D721Med (cell line): ENCODE measurements at regions not wholly inside any gene's neighbourhood (a gene's known extent, or its start where the extent isn't known, plus 50 kb on each side); places are given as distances from the start of the nearest gene placed in this dataset.

Source experiments
- DNase-seq: peaks from one replicate; pipeline ENCODE4 v3.0.0; 2011; ENCODE audit warnings: low spot score; ENCODE audit not compliant: insufficient read length
- FAIRE-seq: peaks from 2 replicates; lab custom pipeline; 2011; peaks lifted over from hg19 to GRCh38; lab: Jason Lieb, UNC
- CTCF ChIP-seq: IDR thresholded peaks from 2 replicates; pipeline ENCODE4 v1.5.1; 2012; ENCODE audit warnings: mild to moderate bottlenecking, control low read depth; ENCODE audit not compliant: insufficient read depth; ENCODE audit errors: missing control alignments

- DNase-seq (no peak), FAIRE-seq (no peak)
- no peak for TF ChIP-seq CTCF
Observed at GRCh38 chr1:104787866-104788510, 1038.3 kb downstream of the AMY1C start.

GRCh38 chr1:104791030-104791429 is 1041.3 kb downstream of the AMY1C start:
- FAIRE-seq, result no peak
- DNase-seq, result no peak
- TF ChIP-seq CTCF, result no peak

GRCh38 chr1:104794035-104794434 is 1044.3 kb downstream of the AMY1C start:
- FAIRE-seq (peak; percentile 46), DNase-seq (no peak)
- no peak for TF ChIP-seq CTCF

GRCh38 chr1:104795931-104796330 is 1046.2 kb downstream of the AMY1C start:
- no peak for FAIRE-seq
- TF ChIP-seq CTCF, result no peak
- DNase-seq, result no peak

- no peak for TF ChIP-seq CTCF
- no peak for FAIRE-seq
- DNase-seq, result no peak
Observed at GRCh38 chr1:104797982-104798381, 1048.3 kb downstream of the AMY1C start.

GRCh38 chr1:104801344-104801743 is 1051.6 kb downstream of the AMY1C start:
- no peak for DNase-seq

More at GRCh38 chr1:104801344-104801743, 1051.6 kb downstream of the AMY1C start:
- no peak for FAIRE-seq
- TF ChIP-seq CTCF, result no peak
